ENCODE measurements at regions not wholly inside any gene's neighbourhood (a gene's known extent, or its start where the extent isn't known, plus 50 kb on each side); places are given as distances from the start of the nearest gene placed in this dataset.

DNA sequence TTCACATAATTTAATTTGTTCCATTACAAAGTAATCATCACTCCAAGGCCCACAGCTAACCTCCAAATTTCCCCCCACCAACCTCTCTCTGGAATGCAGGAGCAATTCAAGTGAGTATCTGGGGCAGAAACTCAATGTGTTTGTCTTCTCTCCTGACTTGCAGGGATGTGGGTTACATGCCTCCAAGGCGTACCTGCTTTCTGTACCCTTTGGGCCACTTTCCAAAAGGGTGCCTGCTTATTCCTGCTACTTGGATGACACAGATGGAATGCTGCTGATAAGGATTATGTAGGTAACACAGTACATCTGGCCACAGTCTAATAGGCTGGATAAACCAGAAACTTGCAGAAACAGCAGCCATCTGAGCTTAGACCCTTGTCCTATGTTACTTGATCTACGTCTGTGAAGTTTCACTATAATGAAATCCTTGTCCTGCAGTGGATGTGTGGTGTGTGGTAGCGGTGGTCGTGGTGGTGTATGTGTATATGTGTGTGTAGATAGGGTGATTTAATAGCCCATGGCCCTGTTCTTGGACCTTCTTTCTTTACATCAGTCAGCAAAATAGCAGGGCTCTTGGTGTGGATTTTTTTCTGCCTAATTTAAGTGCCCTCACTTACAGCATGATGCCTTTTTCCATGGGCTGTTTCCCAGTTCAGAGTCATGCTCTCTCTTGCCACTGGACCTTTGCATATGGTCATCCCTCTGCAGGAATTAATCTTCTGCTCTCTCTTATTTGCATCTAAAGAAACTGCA, 175.9 kb downstream of the ZDHHC21 start:
- Histone ChIP-seq H3K4me2 (no peak overlapping the region), H3K27ac (no peak overlapping the region), H3K4me3 (IDR thresholded peaks at IDR 0.05; ENCODE audit: insufficient read depth, low read depth, low read length) (no peak overlapping the region), H4K20me1 (ENCODE audit: insufficient read depth) (no peaks in the 10 kb centered on the region), H3K36me3 (ENCODE audit: insufficient read depth) (no peaks in the 10 kb centered on the region), H3K27me3 (ENCODE audit: insufficient read depth, low read depth) (no peaks in the 10 kb centered on the region), H3K4me1 (ENCODE audit: low read depth, poor library complexity, severe bottlenecking) (no peaks in the 10 kb centered on the region), H3K79me2 (ENCODE audit: insufficient read depth, low read depth) (no peaks in the 10 kb centered on the region), H2AFZ (ENCODE audit: low read depth) (no peak overlapping the region), H3K9ac (no peak overlapping the region)
- TF ChIP-seq, protein P1, sequence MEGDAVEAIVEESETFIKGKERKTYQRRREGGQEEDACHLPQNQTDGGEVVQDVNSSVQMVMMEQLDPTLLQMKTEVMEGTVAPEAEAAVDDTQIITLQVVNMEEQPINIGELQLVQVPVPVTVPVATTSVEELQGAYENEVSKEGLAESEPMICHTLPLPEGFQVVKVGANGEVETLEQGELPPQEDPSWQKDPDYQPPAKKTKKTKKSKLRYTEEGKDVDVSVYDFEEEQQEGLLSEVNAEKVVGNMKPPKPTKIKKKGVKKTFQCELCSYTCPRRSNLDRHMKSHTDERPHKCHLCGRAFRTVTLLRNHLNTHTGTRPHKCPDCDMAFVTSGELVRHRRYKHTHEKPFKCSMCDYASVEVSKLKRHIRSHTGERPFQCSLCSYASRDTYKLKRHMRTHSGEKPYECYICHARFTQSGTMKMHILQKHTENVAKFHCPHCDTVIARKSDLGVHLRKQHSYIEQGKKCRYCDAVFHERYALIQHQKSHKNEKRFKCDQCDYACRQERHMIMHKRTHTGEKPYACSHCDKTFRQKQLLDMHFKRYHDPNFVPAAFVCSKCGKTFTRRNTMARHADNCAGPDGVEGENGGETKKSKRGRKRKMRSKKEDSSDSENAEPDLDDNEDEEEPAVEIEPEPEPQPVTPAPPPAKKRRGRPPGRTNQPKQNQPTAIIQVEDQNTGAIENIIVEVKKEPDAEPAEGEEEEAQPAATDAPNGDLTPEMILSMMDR (conservative IDR thresholded peaks at IDR 0.05; ENCODE audit: low read depth, low read length), result no peak

DNA sequence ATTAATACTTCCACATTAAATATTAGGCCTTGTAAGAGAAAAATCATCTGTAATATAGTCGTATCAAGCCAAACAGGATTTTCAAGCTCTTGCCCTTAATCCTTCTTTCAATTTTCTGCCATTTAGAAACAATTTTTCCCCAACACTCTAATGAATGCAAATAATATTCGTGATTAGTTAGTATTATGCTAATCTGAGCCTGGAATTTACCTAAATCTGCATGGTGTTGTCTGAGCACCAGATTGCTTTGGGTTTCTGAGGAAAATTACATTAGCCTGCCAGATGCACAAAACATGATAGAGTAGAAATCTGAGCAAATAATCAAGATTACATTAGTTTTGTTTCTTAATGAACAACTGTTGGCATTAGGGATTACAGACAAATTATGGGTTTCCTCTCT, 176.6 kb downstream of the ZDHHC21 start:
- no peak overlapping the region for H3K4me2 ChIP-seq
- H3K4me1 ChIP-seq (ENCODE audit: low read depth, poor library complexity, severe bottlenecking), result no peaks in the 10 kb centered on the region
- H3K4me3 ChIP-seq (IDR thresholded peaks at IDR 0.05; ENCODE audit: insufficient read depth, low read depth, low read length), result no peak overlapping the region
- no peak overlapping the region for H2AFZ ChIP-seq (ENCODE audit: low read depth)
- no peaks in the 10 kb centered on the region for H3K27me3 ChIP-seq (ENCODE audit: insufficient read depth, low read depth)
- no peak overlapping the region for H3K27ac ChIP-seq
- TF ChIP-seq, protein P1 (conservative IDR thresholded peaks at IDR 0.05; ENCODE audit: low read depth, low read length), result no peak
- no peaks in the 10 kb centered on the region for H3K36me3 ChIP-seq (ENCODE audit: insufficient read depth)
- no peak overlapping the region for H3K9ac ChIP-seq
- no peaks in the 10 kb centered on the region for H3K79me2 ChIP-seq (ENCODE audit: insufficient read depth, low read depth)
- H4K20me1 ChIP-seq (ENCODE audit: insufficient read depth), result no peaks in the 10 kb centered on the region

DNA sequence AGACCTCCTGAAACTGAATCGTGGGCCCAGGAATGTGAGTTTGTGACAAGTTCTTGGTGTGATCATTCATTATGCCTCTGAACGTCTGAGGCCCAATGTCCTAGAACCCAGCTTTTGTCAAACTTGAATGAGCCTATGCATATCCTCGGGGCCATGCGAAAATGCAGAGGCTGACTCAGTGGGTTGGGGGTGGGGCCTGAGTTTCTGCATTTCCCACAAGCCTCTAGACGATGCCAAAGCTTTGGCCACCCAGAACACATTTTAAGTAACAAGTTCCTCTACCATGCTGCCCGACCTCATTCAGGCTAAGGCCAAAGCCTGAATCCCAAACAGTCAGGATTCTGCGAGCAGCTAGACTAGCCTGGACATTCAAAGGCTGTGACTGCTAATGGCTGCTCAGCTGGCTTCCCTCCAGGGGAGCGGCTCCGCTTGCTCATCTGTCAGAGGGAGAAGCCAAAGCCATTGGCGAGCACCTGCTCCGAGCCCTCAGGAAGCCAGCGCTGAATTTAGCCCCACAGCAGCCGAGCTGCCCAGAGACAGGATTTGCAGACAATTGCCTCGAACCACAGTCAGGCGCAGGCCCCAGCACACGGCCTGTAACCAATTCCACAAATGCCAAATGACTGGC, 177.5 kb downstream of the ZDHHC21 start:
- Histone ChIP-seq H2AFZ (ENCODE audit: low read depth) (no peak overlapping the region), H3K4me1 (ENCODE audit: low read depth, poor library complexity, severe bottlenecking) (no peaks in the 10 kb centered on the region), H3K9ac (no peak overlapping the region), H4K20me1 (ENCODE audit: insufficient read depth) (no peaks in the 10 kb centered on the region), H3K27me3 (ENCODE audit: insufficient read depth, low read depth) (no peaks in the 10 kb centered on the region), H3K79me2 (ENCODE audit: insufficient read depth, low read depth) (no peaks in the 10 kb centered on the region), H3K27ac (no peak overlapping the region), H3K4me2 (no peak overlapping the region), H3K4me3 (IDR thresholded peaks at IDR 0.05; ENCODE audit: insufficient read depth, low read depth, low read length) (no peak overlapping the region), H3K36me3 (ENCODE audit: insufficient read depth) (no peaks in the 10 kb centered on the region)
- TF ChIP-seq, protein P1 (conservative IDR thresholded peaks at IDR 0.05; ENCODE audit: low read depth, low read length), result no peak

GRCh38 chr9:14515049-14515448, 178.2 kb downstream of the ZDHHC21 start:
- Histone ChIP-seq H3K36me3 (ENCODE audit: insufficient read depth) (no peaks in the 10 kb centered on the region), H3K4me3 (IDR thresholded peaks at IDR 0.05; ENCODE audit: insufficient read depth, low read depth, low read length) (no peak overlapping the region), H2AFZ (ENCODE audit: low read depth) (no peak overlapping the region), H4K20me1 (ENCODE audit: insufficient read depth) (no peaks in the 10 kb centered on the region), H3K27me3 (ENCODE audit: insufficient read depth, low read depth) (no peaks in the 10 kb centered on the region), H3K9ac (no peak overlapping the region), H3K27ac (no peak overlapping the region), H3K4me2 (no peak overlapping the region), H3K79me2 (ENCODE audit: insufficient read depth, low read depth) (no peaks in the 10 kb centered on the region), H3K4me1 (ENCODE audit: low read depth, poor library complexity, severe bottlenecking) (no peaks in the 10 kb centered on the region)
- TF ChIP-seq, protein P1 (conservative IDR thresholded peaks at IDR 0.05; ENCODE audit: low read depth, low read length), result no peak
